SH-SY5Y (cell line): ENCODE measurements at regions not wholly inside any gene's neighbourhood (a gene's known extent, or its start where the extent isn't known, plus 50 kb on each side); places are given as distances from the start of the nearest gene placed in this dataset.

Experiments used
- GATA2 ChIP-seq: IDR thresholded peaks from 2 replicates; pipeline ENCODE4 v1.6.1; 2011; ENCODE audit warnings: mild to moderate bottlenecking, low read depth, low read length
- GATA3 ChIP-seq: IDR thresholded peaks from 2 replicates; pipeline ENCODE4 v1.6.1; 2011; ENCODE audit warnings: low read depth, mild to moderate bottlenecking, low read length, moderate library complexity

DNA sequence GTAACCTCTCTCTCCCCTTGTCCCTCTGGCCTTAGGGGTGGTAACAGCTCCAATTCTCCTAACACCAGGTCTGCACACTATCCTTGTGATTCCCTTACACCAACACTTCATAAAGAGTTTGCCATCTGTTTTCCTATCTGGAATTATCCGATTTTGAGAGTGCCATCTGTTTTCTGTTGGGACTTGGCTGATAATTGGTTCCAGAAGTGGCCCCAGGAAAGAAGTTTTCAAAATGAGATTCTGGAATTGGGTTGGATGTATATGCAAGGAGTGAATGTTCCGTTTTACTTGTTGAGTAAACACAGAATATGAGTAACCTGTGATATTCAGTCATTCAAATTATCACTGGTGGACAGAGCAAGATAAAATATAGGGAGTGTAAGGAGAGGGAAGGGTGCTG lies 134.1 kb upstream of the HS3ST3A1 start:
- TF ChIP-seq GATA2 (peak; percentile 46), GATA3 (no peak)
